Adrenal gland (tissue), 5 donors: ENCODE measurements at regions not wholly inside any gene's neighbourhood (a gene's known extent, or its start where the extent isn't known, plus 50 kb on each side); places are given as distances from the start of the nearest gene placed in this dataset.

Experiments
- CTCF ChIP-seq, 6 experiments: fragments of 450-650 bp in 4 of 6; fragments of 200-600 bp in 2 of 6; sonication (generic) in 1 of 6; IDR thresholded peaks; 1 replicate in 5 of 6; 2 replicates in 1 of 6; pipeline versions ENCODE4 v1.5.1 to v1.8.0; 2016 to 2021; ENCODE audit warnings: antibody characterized with exemption in 6 of 6, mild to moderate bottlenecking in 2 of 6, moderate library complexity in 1 of 6
- POLR2A ChIP-seq, 2 donors: fragments of 450-650 bp; IDR thresholded peaks; one replicate each; pipeline ENCODE4 v1.6.1; 2017; ENCODE audit warnings: antibody characterized with exemption in 2 of 2, mild to moderate bottlenecking in 2 of 2, moderate library complexity in 1 of 2
- donor health status: DM: no; HTN: no; CAD: no.

GRCh38 chr1:198842686-198843085, 203.8 kb downstream of the PTPRC start:
- TF ChIP-seq CTCF (IDR thresholded peaks at IDR 0.05) (no peak), POLR2A (IDR thresholded peaks at IDR 0.05) (no peak)
